ENCODE measurements at regions not wholly inside any gene's neighbourhood (a gene's known extent, or its start where the extent isn't known, plus 50 kb on each side); places are given as distances from the start of the nearest gene placed in this dataset.

- Histone ChIP-seq H3K36me3 (ENCODE audit: control insufficient read depth, insufficient read depth, low read length) (no peaks in the 10 kb centered on the region), H3K9ac (ENCODE audit: low read length) (peak overlapping the region; percentile 14), H3K4me1 (ENCODE audit: control insufficient read depth, insufficient read depth, low read length) (no peaks in the 10 kb centered on the region), H3K9me3 (ENCODE audit: control insufficient read depth, low read length) (no peaks in the 10 kb centered on the region), H3K27me3 (ENCODE audit: control insufficient read depth, insufficient read depth, low read length) (no peaks in the 10 kb centered on the region), H3K4me3 (ENCODE audit: low read length) (no peak overlapping the region)
Observed at GRCh38 chr2:222993920-222994650, 57.9 kb upstream of the KCNE4 start.

GRCh38 chr2:222998459-222998858 lies 53.5 kb upstream of the KCNE4 start:
- Histone ChIP-seq H3K9ac (ENCODE audit: low read length) (no peak overlapping the region), H3K36me3 (ENCODE audit: control insufficient read depth, insufficient read depth, low read length) (no peaks in the 10 kb centered on the region), H3K27me3 (ENCODE audit: control insufficient read depth, insufficient read depth, low read length) (no peaks in the 10 kb centered on the region), H3K4me3 (ENCODE audit: low read length) (no peak overlapping the region), H3K4me1 (ENCODE audit: control insufficient read depth, insufficient read depth, low read length) (no peaks in the 10 kb centered on the region), H3K9me3 (ENCODE audit: control insufficient read depth, low read length) (no peaks in the 10 kb centered on the region)

GRCh38 chr2:223000872-223001796 lies 50.9 kb upstream of the KCNE4 start:
- H3K9me3 ChIP-seq (ENCODE audit: control insufficient read depth, low read length), result no peaks in the 10 kb centered on the region
- H3K9ac ChIP-seq (ENCODE audit: low read length), result no peak overlapping the region
- no peak overlapping the region for H3K4me3 ChIP-seq (ENCODE audit: low read length)
- H3K36me3 ChIP-seq (ENCODE audit: control insufficient read depth, insufficient read depth, low read length), result no peaks in the 10 kb centered on the region
- no peaks in the 10 kb centered on the region for H3K27me3 ChIP-seq (ENCODE audit: control insufficient read depth, insufficient read depth, low read length)
- H3K4me1 ChIP-seq (ENCODE audit: control insufficient read depth, insufficient read depth, low read length), result no peaks in the 10 kb centered on the region

- no peaks in the 10 kb centered on the region for H3K4me1 ChIP-seq (ENCODE audit: control insufficient read depth, insufficient read depth, low read length)
- H3K36me3 ChIP-seq (ENCODE audit: control insufficient read depth, insufficient read depth, low read length), result no peaks in the 10 kb centered on the region
- no peaks in the 10 kb centered on the region for H3K9me3 ChIP-seq (ENCODE audit: control insufficient read depth, low read length)
- no peak overlapping the region for H3K4me3 ChIP-seq (ENCODE audit: low read length)
- no peak overlapping the region for H3K9ac ChIP-seq (ENCODE audit: low read length)
- H3K27me3 ChIP-seq (ENCODE audit: control insufficient read depth, insufficient read depth, low read length), result no peaks in the 10 kb centered on the region
Observed at GRCh38 chr2:223001797-223002175, 50.2 kb upstream of the KCNE4 start.

Measured in mucosa of stomach (tissue), 1 donor.